ENCODE measurements at regions not wholly inside any gene's neighbourhood (a gene's known extent, or its start where the extent isn't known, plus 50 kb on each side); places are given as distances from the start of the nearest gene placed in this dataset.

DNA sequence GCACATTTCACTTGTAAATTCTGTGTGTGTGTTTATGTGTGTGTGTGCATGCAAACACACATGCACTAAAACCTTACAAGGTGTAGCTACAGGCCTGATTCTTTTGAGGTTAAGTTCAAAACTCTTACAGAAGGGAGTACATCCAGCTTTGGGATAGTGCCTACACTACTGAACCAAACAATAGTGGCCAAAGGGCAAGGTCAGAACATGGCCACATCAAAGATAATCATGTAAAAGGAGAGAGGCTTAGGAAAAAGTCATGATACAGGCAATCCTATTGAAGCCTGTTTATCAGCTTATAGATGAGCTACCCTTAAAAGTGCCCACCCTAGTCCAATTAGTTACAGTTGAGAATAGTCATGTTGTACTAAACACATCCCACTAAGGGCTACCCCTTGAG lies 139.6 kb downstream of the IDS start:
- no peak overlapping the region for H3K4me3 ChIP-seq (ENCODE audit: low read depth, low read length)
- TF ChIP-seq, protein P1, sequence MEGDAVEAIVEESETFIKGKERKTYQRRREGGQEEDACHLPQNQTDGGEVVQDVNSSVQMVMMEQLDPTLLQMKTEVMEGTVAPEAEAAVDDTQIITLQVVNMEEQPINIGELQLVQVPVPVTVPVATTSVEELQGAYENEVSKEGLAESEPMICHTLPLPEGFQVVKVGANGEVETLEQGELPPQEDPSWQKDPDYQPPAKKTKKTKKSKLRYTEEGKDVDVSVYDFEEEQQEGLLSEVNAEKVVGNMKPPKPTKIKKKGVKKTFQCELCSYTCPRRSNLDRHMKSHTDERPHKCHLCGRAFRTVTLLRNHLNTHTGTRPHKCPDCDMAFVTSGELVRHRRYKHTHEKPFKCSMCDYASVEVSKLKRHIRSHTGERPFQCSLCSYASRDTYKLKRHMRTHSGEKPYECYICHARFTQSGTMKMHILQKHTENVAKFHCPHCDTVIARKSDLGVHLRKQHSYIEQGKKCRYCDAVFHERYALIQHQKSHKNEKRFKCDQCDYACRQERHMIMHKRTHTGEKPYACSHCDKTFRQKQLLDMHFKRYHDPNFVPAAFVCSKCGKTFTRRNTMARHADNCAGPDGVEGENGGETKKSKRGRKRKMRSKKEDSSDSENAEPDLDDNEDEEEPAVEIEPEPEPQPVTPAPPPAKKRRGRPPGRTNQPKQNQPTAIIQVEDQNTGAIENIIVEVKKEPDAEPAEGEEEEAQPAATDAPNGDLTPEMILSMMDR (IDR thresholded peaks at IDR 0.05; ENCODE audit: borderline replicate concordance, insufficient read depth, low read depth, low read length), result no peak

DNA sequence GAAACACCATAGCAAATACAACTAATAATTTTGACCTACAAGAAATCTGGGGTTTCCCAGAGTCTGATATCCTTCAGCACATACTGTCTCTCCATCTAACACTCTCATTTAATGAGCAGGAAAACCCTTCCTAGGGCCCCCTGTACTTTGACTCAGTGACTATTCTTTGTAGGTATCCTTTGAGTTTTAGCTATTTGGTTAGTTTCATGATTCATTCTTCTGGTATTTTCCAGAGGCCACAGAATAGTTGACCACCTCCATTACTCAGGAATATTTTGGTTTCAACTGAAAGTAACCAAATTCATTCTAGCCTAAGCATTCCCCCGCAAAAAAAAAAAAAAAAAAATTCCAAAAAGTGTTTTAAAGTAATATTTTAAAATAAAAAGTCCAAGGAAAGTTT lies 140.0 kb downstream of the IDS start:
- no peak overlapping the region for H3K4me3 ChIP-seq (ENCODE audit: low read depth, low read length)
- TF ChIP-seq, protein P1 (IDR thresholded peaks at IDR 0.05; ENCODE audit: borderline replicate concordance, insufficient read depth, low read depth, low read length), result no peak

GRCh38 chrX:149363965-149364364 lies 141.1 kb downstream of the IDS start:
- TF ChIP-seq, protein P1 (IDR thresholded peaks at IDR 0.05; ENCODE audit: borderline replicate concordance, insufficient read depth, low read depth, low read length), result no peak
- no peak overlapping the region for H3K4me3 ChIP-seq (ENCODE audit: low read depth, low read length)

- TF ChIP-seq, protein P1 (IDR thresholded peaks at IDR 0.05; ENCODE audit: borderline replicate concordance, insufficient read depth, low read depth, low read length), result no peak
- H3K4me3 ChIP-seq (ENCODE audit: low read depth, low read length), result no peak overlapping the region
Measured at GRCh38 chrX:149346306-149346705, 158.8 kb downstream of the IDS start.

DNA sequence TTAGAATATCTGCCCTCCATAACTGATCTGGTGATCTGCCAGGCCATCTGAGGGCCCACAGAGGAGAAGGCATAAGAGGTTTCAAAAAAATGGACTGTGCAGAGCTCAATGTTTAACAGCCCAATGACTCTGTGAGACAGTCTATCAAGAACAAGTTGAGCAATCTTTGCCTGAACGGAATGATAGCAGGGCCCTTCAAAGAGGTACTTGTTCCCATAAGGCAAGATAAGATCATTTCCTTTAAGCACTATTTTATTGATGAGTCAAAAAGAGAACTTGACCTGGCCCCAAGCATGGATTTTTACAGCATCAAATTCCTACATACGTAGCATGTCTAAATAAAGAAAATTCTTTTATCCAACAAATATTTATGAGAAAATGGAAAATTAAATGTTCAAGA lies 182.8 kb downstream of the IDS start:
- TF ChIP-seq, protein P1 (IDR thresholded peaks at IDR 0.05; ENCODE audit: borderline replicate concordance, insufficient read depth, low read depth, low read length), result no peak
- H3K4me3 ChIP-seq (ENCODE audit: low read depth, low read length), result no peak overlapping the region

DNA sequence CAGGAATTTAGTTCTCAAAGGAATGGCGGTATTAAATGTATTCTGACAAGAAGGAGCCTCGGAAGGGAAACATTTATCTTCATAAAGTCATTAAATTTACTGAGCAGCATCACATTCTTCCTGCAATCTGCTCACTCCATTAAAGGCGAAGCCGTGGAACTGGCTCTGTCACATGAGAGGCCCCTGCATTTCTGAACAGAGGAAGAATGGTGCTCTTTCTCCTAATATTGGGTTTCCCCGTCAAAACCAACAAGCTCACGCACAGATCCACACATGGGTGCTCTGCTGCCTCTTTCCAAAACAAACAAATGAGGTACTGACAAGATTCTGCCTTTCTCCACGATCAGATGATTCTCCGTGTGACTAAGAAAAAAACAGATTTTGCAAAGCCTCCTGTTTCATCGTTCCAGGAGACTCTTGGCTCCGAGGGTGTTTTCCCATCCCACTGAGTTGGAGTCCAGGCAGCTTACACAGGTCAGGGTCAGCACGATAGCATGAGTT lies 191.2 kb downstream of the IDS start:
- TF ChIP-seq, protein P1 (IDR thresholded peaks at IDR 0.05; ENCODE audit: borderline replicate concordance, insufficient read depth, low read depth, low read length), result no peak
- no peak overlapping the region for H3K4me3 ChIP-seq (ENCODE audit: low read depth, low read length)

DNA sequence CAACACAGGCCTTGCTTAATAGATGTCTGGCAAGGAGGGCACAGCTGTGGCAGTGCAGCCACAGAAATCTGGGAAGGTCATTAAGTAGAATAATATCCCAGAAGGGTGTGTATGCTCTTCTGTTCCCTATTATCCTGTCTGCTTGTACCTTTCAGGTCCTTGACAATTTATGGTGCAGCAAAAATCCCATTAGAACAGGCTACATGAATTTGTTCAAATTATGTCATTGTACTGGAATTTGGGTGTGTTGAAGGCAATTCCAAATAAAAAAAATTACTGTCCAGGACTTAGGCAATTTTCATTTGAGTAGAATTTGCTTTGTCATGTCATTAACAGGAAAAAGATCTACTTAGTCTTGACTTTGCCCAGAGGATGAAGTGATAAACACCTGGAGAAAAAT lies 192.1 kb downstream of the IDS start:
- TF ChIP-seq, protein P1 (IDR thresholded peaks at IDR 0.05; ENCODE audit: borderline replicate concordance, insufficient read depth, low read depth, low read length), result no peak
- no peak overlapping the region for H3K4me3 ChIP-seq (ENCODE audit: low read depth, low read length)

All from GM12875 (cell line).